Thyroid gland (tissue), 4 donors: ENCODE measurements at regions not wholly inside any gene's neighbourhood (a gene's known extent, or its start where the extent isn't known, plus 50 kb on each side); places are given as distances from the start of the nearest gene placed in this dataset.
"Not testable (repeated sequence)": the region's sequence is repeated elsewhere in the genome, so short reads cannot be mapped to it uniquely, and the experiment has no call there.

ENCODE experiments used
- DNase-seq, 2 donors: peaks; one replicate each; pipeline ENCODE4 v3.0.0-alpha.2; 2019
- H3K27ac ChIP-seq, 3 donors: fragments of 200-600 bp; sonication (generic); 1 replicate in 2 of 3; 2 replicates in 1 of 3; pipeline ENCODE4 v1.5.1; 2016 to 2019; ENCODE audit warnings: mild to moderate bottlenecking in 1 of 3, moderate library complexity in 1 of 3
- H3K27me3 ChIP-seq: fragments of 200-600 bp; sonication (generic); one replicate; pipeline ENCODE4 v1.5.1; 2019
- H3K36me3 ChIP-seq, 2 donors: fragments of 200-600 bp; sonication (generic); one replicate each; pipeline ENCODE4 v1.5.1; 2016 to 2019
- H3K4me1 ChIP-seq, 2 donors: fragments of 200-600 bp; sonication (generic); one replicate each; pipeline ENCODE4 v1.5.1; 2017 to 2019
- H3K4me3 ChIP-seq, 3 donors: fragments of 200-600 bp; sonication (generic); replicated peaks in 1 of 3; 1 replicate in 2 of 3; 2 replicates in 1 of 3; pipeline ENCODE4 v1.5.1; 2016; ENCODE audit warnings: mild to moderate bottlenecking in 1 of 3
- H3K9me3 ChIP-seq: fragments of 200-600 bp; sonication (generic); one replicate; pipeline ENCODE4 v1.5.1; 2017
- CTCF ChIP-seq, 6 experiments: fragments of 200-600 bp in 3 of 6; fragments of 450-650 bp in 3 of 6; sonication (generic) in 3 of 6; IDR thresholded peaks; one replicate each; pipeline ENCODE4 v1.5.1; 2016 to 2019; ENCODE audit warnings: antibody characterized with exemption in 6 of 6, mild to moderate bottlenecking in 2 of 6, inconsistent platforms in 1 of 6, moderate library complexity in 1 of 6
- POLR2A ChIP-seq, 2 donors: fragments of 450-650 bp; IDR thresholded peaks; one replicate each; pipeline ENCODE4 v1.6.1; 2017; ENCODE audit warnings: antibody characterized with exemption in 2 of 2, mild to moderate bottlenecking in 2 of 2, moderate library complexity in 1 of 2
- WGBS, 2 donors: methylation state at CpG; one replicate each; pipeline ENCODE4 v1.1.5; 2017; 5-methylcytosine and 5-hydroxymethylcytosine counted together
- intact Hi-C: fragments of 100-400 bp; cut with DNase I; formaldehyde crosslinking; loops from one replicate; pipeline ENCODE4 v1.15.1; 2023

GRCh38 chr12:20097626-20098025, 270.7 kb upstream of the PDE3A start:
- Histone ChIP-seq H3K9me3 (no peaks in the 10 kb centered on the region), H3K4me3 (no peak overlapping the region), H3K27ac (peak overlapping the region in 2 of 3 donors; percentile 5 to 35), H3K36me3 (no peaks in the 10 kb centered on the region), H3K27me3 (no peaks in the 10 kb centered on the region), H3K4me1 (peaks cover 5 to 14% of the 10 kb centered on the region in 2 donors)
- 79 to 82% methylated on average over 2 of the region's 2 CpGs for WGBS, 2 donors
- TF ChIP-seq POLR2A (IDR thresholded peaks at IDR 0.05) (no peak), CTCF (IDR thresholded peaks at IDR 0.05) (no peak)
- intact Hi-C loops, result no loop called here
- DNase-seq, result no peak

- 82 to 83% methylated on average over 5 of the region's 5 CpGs for WGBS, 2 donors
- Histone ChIP-seq H3K27ac (no peak overlapping the region), H3K27me3 (no peaks in the 10 kb centered on the region), H3K4me1 (peaks cover 5 to 14% of the 10 kb centered on the region in 2 donors), H3K36me3 (no peaks in the 10 kb centered on the region), H3K4me3 (no peak overlapping the region), H3K9me3 (no peaks in the 10 kb centered on the region)
- intact Hi-C loops, result no loop called here
- TF ChIP-seq CTCF (IDR thresholded peaks at IDR 0.05) (no peak), POLR2A (IDR thresholded peaks at IDR 0.05) (no peak)
- no peak for DNase-seq
These were observed 268.7 kb upstream of the PDE3A start for GRCh38 chr12:20099395-20100183.

GRCh38 chr12:20101046-20101445, 267.3 kb upstream of the PDE3A start:
- no peak for TF ChIP-seq CTCF (IDR thresholded peaks at IDR 0.05)
- TF ChIP-seq POLR2A (IDR thresholded peaks at IDR 0.05), result no peak
- H3K27ac ChIP-seq, result no peak overlapping the region
- peak; percentile 69 to 78 for DNase-seq
- no peaks in the 10 kb centered on the region for H3K9me3 ChIP-seq
- H3K4me3 ChIP-seq, result no peak overlapping the region
- peaks cover 5 to 14% of the 10 kb centered on the region in 2 donors for H3K4me1 ChIP-seq
- 27 to 39% methylated on average over 3 to 4 of the region's 5 CpGs for WGBS, 2 donors
- no peaks in the 10 kb centered on the region for H3K36me3 ChIP-seq
- intact Hi-C loops, result no loop called here
- no peaks in the 10 kb centered on the region for H3K27me3 ChIP-seq

GRCh38 chr12:20105943-20106342, 262.4 kb upstream of the PDE3A start:
- Histone ChIP-seq H3K36me3 (no peaks in the 10 kb centered on the region), H3K9me3 (no peaks in the 10 kb centered on the region), H3K27me3 (no peaks in the 10 kb centered on the region), H3K4me3 (no peak overlapping the region), H3K4me1 (peaks cover 4 to 5% of the 10 kb centered on the region in 2 donors), H3K27ac (no peak overlapping the region)
- intact Hi-C loops, result no loop called here
- no peak for DNase-seq
- TF ChIP-seq CTCF (IDR thresholded peaks at IDR 0.05) (no peak), POLR2A (IDR thresholded peaks at IDR 0.05) (no peak)

GRCh38 chr12:20109676-20110075, 258.7 kb upstream of the PDE3A start:
- Histone ChIP-seq H3K36me3 (no peaks in the 10 kb centered on the region), H3K4me3 (no peak overlapping the region), H3K9me3 (no peaks in the 10 kb centered on the region), H3K27me3 (no peaks in the 10 kb centered on the region), H3K4me1 (no peaks in the 10 kb centered on the region), H3K27ac (no peak overlapping the region)
- no peak for DNase-seq
- WGBS, 2 donors, result 70 to 74% methylated on average over 5 of the region's 5 CpGs
- TF ChIP-seq POLR2A (IDR thresholded peaks at IDR 0.05) (no peak), CTCF (IDR thresholded peaks at IDR 0.05) (no peak)
- intact Hi-C loops, result no loop called here

- intact Hi-C loops, H3K9me3 ChIP-seq, H3K4me1 ChIP-seq, H3K36me3 ChIP-seq, H3K27me3 ChIP-seq, DNase-seq, H3K27ac ChIP-seq, H3K4me3 ChIP-seq: not testable (repeated sequence)
- WGBS, 2 donors, result 94 to 95% methylated on average over 7 to 11 of the region's 25 CpGs
These were observed 253.0 kb upstream of the PDE3A start for GRCh38 chr12:20115371-20115770.
